IMR-90 (cell line): ENCODE measurements at regions not wholly inside any gene's neighbourhood (a gene's known extent, or its start where the extent isn't known, plus 50 kb on each side); places are given as distances from the start of the nearest gene placed in this dataset.

ENCODE experiments used
- ATAC-seq: fragments of 200-7000 bp; cut with Tn5 transposase; 2 replicates; pipeline ENCODE4 v1.9.1; 2020; ENCODE audit warnings: low read depth, mild to moderate bottlenecking, moderate library complexity
- BruUV-seq: library from RNA; stranded (reverse); fragments of 400-500 nt; replicated peaks from 2 replicates; lab custom pipeline; 2021; lab: Mats Ljungman, UMichigan
- CTCF ChIA-PET: fragments of 300-600 bp; formaldehyde crosslinking; extraction: SDS; loops from one replicate; lab custom pipeline; 2021; ENCODE audit warnings: antibody characterized with exemption; lab: Yijun Ruan, JAX
- POLR2A ChIA-PET: fragments of 300-600 bp; sonication (Branson Sonifier 250); formaldehyde crosslinking; loops from one replicate; lab custom pipeline; 2022; ENCODE audit warnings: antibody characterized with exemption; ENCODE audit not compliant: unreplicated experiment; lab: Charles Lee
- DNase-seq: peaks from one replicate; pipeline ENCODE4 v3.0.0; 2013
- H2AFZ ChIP-seq: replicated peaks from 2 replicates; pipeline ENCODE3; 2013; ENCODE audit warnings: low read length, mild to moderate bottlenecking; ENCODE audit not compliant: poor library complexity
- H2AK5ac ChIP-seq: 2 replicates; pipeline ENCODE4 v1.6.1; 2013; ENCODE audit warnings: low read depth, low read length, inconsistent platforms
- H2AK9ac ChIP-seq: replicated peaks from 2 replicates; pipeline ENCODE3; 2013; ENCODE audit warnings: mild to moderate bottlenecking, low read depth, low read length, moderate library complexity; ENCODE audit not compliant: poor library complexity
- H2BK120ac ChIP-seq: 2 replicates; pipeline ENCODE4 v1.6.1; 2013; ENCODE audit warnings: low read depth, low read length, inconsistent platforms
- H2BK15ac ChIP-seq: 3 replicates; pipeline ENCODE4 v1.6.1; 2013; ENCODE audit warnings: low read depth, low read length, inconsistent platforms
- H2BK20ac ChIP-seq: 2 replicates; pipeline ENCODE4 v1.6.1; 2013; ENCODE audit warnings: low read depth, mild to moderate bottlenecking, inconsistent platforms, low read length, moderate library complexity
- H2BK5ac ChIP-seq: 2 replicates; pipeline ENCODE4 v1.6.1; 2013; ENCODE audit warnings: mild to moderate bottlenecking, low read depth, low read length, inconsistent platforms; ENCODE audit not compliant: poor library complexity, severe bottlenecking
- H3K14ac ChIP-seq: replicated peaks from 2 replicates; pipeline ENCODE4 v1.6.1; 2013; ENCODE audit warnings: low read depth, low read length, inconsistent platforms
- H3K18ac ChIP-seq: 2 replicates; pipeline ENCODE4 v1.6.1; 2013; ENCODE audit warnings: low read depth, low read length, control low read depth
- H3K23ac ChIP-seq: 2 replicates; pipeline ENCODE4 v1.6.1; 2013; ENCODE audit warnings: low read depth, low read length, inconsistent platforms
- H3K27ac ChIP-seq: 2 replicates; pipeline ENCODE4 v1.5.1; 2013; ENCODE audit warnings: mild to moderate bottlenecking, control low read depth, low read length; ENCODE audit not compliant: insufficient read depth
- H3K27me3 ChIP-seq: 2 replicates; pipeline ENCODE4 v1.6.1; 2013; ENCODE audit warnings: low read length; ENCODE audit not compliant: control insufficient read depth, insufficient read depth
- H3K36me3 ChIP-seq: 2 replicates; pipeline ENCODE4 v1.6.1; 2013; ENCODE audit warnings: low read length, mixed read lengths; ENCODE audit not compliant: control insufficient read depth, insufficient read depth
- H3K4ac ChIP-seq: 2 replicates; pipeline ENCODE4 v1.6.1; 2013; ENCODE audit warnings: low read depth, low read length, inconsistent platforms
- H3K4me1 ChIP-seq: 2 replicates; pipeline ENCODE4 v1.6.1; 2013; ENCODE audit warnings: low read length, mixed read lengths; ENCODE audit not compliant: control insufficient read depth, insufficient read depth
- H3K4me2 ChIP-seq: 2 replicates; pipeline ENCODE4 v1.6.1; 2013; ENCODE audit warnings: low read depth, mild to moderate bottlenecking, control low read depth, low read length, moderate library complexity
- H3K4me3 ChIP-seq: 2 replicates; pipeline ENCODE4 v1.5.1; 2013; ENCODE audit warnings: low read depth, mild to moderate bottlenecking, control low read depth, low read length, moderate library complexity; ENCODE audit not compliant: insufficient read depth
- H3K56ac ChIP-seq: 2 replicates; pipeline ENCODE4 v1.6.1; 2013; ENCODE audit warnings: low read length, inconsistent platforms; ENCODE audit not compliant: insufficient read depth; ENCODE audit errors: extremely low read depth
- H3K79me1 ChIP-seq, 2 experiments: 2 replicates each; pipeline ENCODE4 v1.6.1; 2013; ENCODE audit warnings: low read length in 2 of 2, inconsistent platforms in 1 of 2, low read depth in 1 of 2
- H3K9ac ChIP-seq: 2 replicates; pipeline ENCODE4 v1.6.1; 2013; ENCODE audit warnings: low read depth, low read length, control low read depth
- H3K9me1 ChIP-seq: 2 replicates; pipeline ENCODE4 v1.6.1; 2013; ENCODE audit warnings: low read length, inconsistent platforms; ENCODE audit not compliant: insufficient read depth
- H3K9me3 ChIP-seq: 2 replicates; pipeline ENCODE4 v1.6.1; 2013; ENCODE audit warnings: low read length; ENCODE audit not compliant: control insufficient read depth, insufficient read depth
- H4K20me1 ChIP-seq: 2 replicates; pipeline ENCODE4 v1.6.1; 2013; ENCODE audit warnings: low read length, inconsistent platforms; ENCODE audit not compliant: insufficient read depth
- H4K5ac ChIP-seq: 2 replicates; pipeline ENCODE4 v1.6.1; 2013; ENCODE audit warnings: mild to moderate bottlenecking, low read depth, low read length, control low read depth
- H4K8ac ChIP-seq, 2 experiments: 2 replicates each; pipeline ENCODE4 v1.6.1; 2013; ENCODE audit warnings: low read depth in 2 of 2, low read length in 2 of 2, control low read depth in 1 of 2, inconsistent platforms in 1 of 2
- H4K91ac ChIP-seq: 2 replicates; pipeline ENCODE4 v1.6.1; 2013; ENCODE audit warnings: low read depth, low read length, inconsistent platforms; ENCODE audit not compliant: insufficient read depth
- CEBPB ChIP-seq: IDR thresholded peaks from 2 replicates; pipeline ENCODE4 v1.6.1; 2012; ENCODE audit warnings: low read depth, low read length, improper control_type of control experiment
- CTCF ChIP-seq: conservative IDR thresholded peaks from 2 replicates; pipeline ENCODE4 v1.5.1; 2012; ENCODE audit warnings: mild to moderate bottlenecking, low read depth, low read length, improper control_type of control experiment
- MAFK ChIP-seq: IDR thresholded peaks from 2 replicates; pipeline ENCODE4 v1.6.1; 2012; ENCODE audit warnings: low read depth, low read length, improper control_type of control experiment
- MAZ ChIP-seq: IDR thresholded peaks from 2 replicates; pipeline ENCODE4 v1.6.1; 2012; ENCODE audit warnings: low read depth, mild to moderate bottlenecking, low read length, improper control_type of control experiment, moderate library complexity, borderline replicate concordance
- POLR2A ChIP-seq: IDR thresholded peaks from 2 replicates; pipeline ENCODE4 v1.6.1; 2012; ENCODE audit warnings: mild to moderate bottlenecking, low read depth, low read length
- RCOR1 ChIP-seq: IDR thresholded peaks from 2 replicates; pipeline ENCODE4 v1.6.1; 2012; ENCODE audit warnings: mild to moderate bottlenecking, low read length, improper control_type of control experiment; ENCODE audit not compliant: insufficient replicate concordance
- SMC3 ChIP-seq: fragments of 150-350 bp; IDR thresholded peaks from 2 replicates; pipeline ENCODE4 v1.6.1; 2016; ENCODE audit warnings: low read depth, mild to moderate bottlenecking, antibody characterized with exemption, low read length, moderate library complexity
- WGBS, 2 experiments: methylation state at CpG; one replicate each; pipeline versions ENCODE4 v1.1.5 to v1.1.7; 2013; ENCODE audit warnings: missing lambda C conversion rate in 2 of 2; ENCODE audit not compliant: insufficient read length in 1 of 2; ENCODE audit errors: extremely low coverage in 2 of 2; 5-methylcytosine and 5-hydroxymethylcytosine counted together
- dilution Hi-C: fragments of 300-500 bp; cut with HindIII; formaldehyde crosslinking; loops from one replicate; pipeline ENCODE4 v1.14.3; 2018; ENCODE audit warnings: low sequenced_read_pairs; ENCODE audit not compliant: unreplicated experiment
- in situ Hi-C: fragments of 300-500 bp; cut with MboI; formaldehyde crosslinking; loops from 3 replicates; pipeline ENCODE4 v1.14.3; 2019; ENCODE audit warnings: low sequenced_read_pairs, inconsistent platforms, mixed read lengths
- intact Hi-C: fragments of 100-400 bp; cut with micrococcal nuclease; formaldehyde crosslinking; loops from 2 replicates; pipeline ENCODE4 v1.10.0; 2022

GRCh38 chr19:28504139-28504538 is 708.8 kb downstream of the UQCRFS1 start:
- no peak overlapping the region for H4K5ac ChIP-seq
- no peak overlapping the region for H2BK15ac ChIP-seq
- H3K23ac ChIP-seq = no peak overlapping the region
- H3K4me2 ChIP-seq = no peak overlapping the region
- H3K27ac ChIP-seq = no peak overlapping the region
- no peaks in the 10 kb centered on the region for H3K36me3 ChIP-seq
- ChIA-PET POLR2A (no interaction called here), CTCF (no interaction called here)
- H2AK5ac ChIP-seq = no peak overlapping the region
- H4K91ac ChIP-seq = no peak overlapping the region
- H2BK20ac ChIP-seq = no peak overlapping the region
- WGBS, 2 experiments = no CpG with 5 or more reads among the region's 3 CpGs
- no peak overlapping the region for H4K8ac ChIP-seq
- peaks cover 34% of the 10 kb centered on the region for H3K9me3 ChIP-seq
- BruUV-seq = no TSS peak
- no peak overlapping the region for H3K4me3 ChIP-seq
- ATAC-seq (no peak), DNase-seq (no peak)
- TF ChIP-seq MAZ = no peak
- no peak for TF ChIP-seq SMC3
- TF ChIP-seq CTCF = no peak
- TF ChIP-seq CEBPB = no peak
- no peak for TF ChIP-seq RCOR1
- TF ChIP-seq MAFK = no peak
- no peak for TF ChIP-seq POLR2A
- in situ Hi-C loops (no loop called here), intact Hi-C loops (no loop called here), dilution Hi-C loops (no loop called here)
- no peaks in the 10 kb centered on the region for H4K20me1 ChIP-seq
- no peak overlapping the region for H3K56ac ChIP-seq
- H3K9me1 ChIP-seq = no peaks in the 10 kb centered on the region
- H2AK9ac ChIP-seq = no peak overlapping the region
- H3K9ac ChIP-seq = no peak overlapping the region
- H3K4me1 ChIP-seq = no peaks in the 10 kb centered on the region
- H3K79me1 ChIP-seq = no peaks in the 10 kb centered on the region
- H2AFZ ChIP-seq = no peak overlapping the region
- no peak overlapping the region for H3K18ac ChIP-seq
- no peak overlapping the region for H3K4ac ChIP-seq
- H3K27me3 ChIP-seq = no peaks in the 10 kb centered on the region
- no peak overlapping the region for H2BK120ac ChIP-seq
- H2BK5ac ChIP-seq = no peak overlapping the region
- no peak overlapping the region for H3K14ac ChIP-seq
